Right atrium auricular region (tissue), 2 donors: ENCODE measurements at regions not wholly inside any gene's neighbourhood (a gene's known extent, or its start where the extent isn't known, plus 50 kb on each side); places are given as distances from the start of the nearest gene placed in this dataset.

Experiments used
- DNase-seq: peaks from one replicate; pipeline ENCODE4 v3.0.0-alpha.2; 2019; ENCODE audit warnings: low spot score
- H3K27ac ChIP-seq, 2 donors: fragments of 200-600 bp; sonication (generic); 1 replicate in 1 of 2; 2 replicates in 1 of 2; pipeline ENCODE4 v1.5.1; 2016 to 2019
- H3K27me3 ChIP-seq, 2 donors: fragments of 200-600 bp; sonication (generic); one replicate each; pipeline versions ENCODE4 v1.5.1 to v1.6.0; 2017 to 2019
- H3K36me3 ChIP-seq: fragments of 200-600 bp; sonication (generic); one replicate; pipeline ENCODE4 v1.5.1; 2016
- H3K4me1 ChIP-seq, 2 donors: fragments of 200-600 bp; sonication (generic); one replicate each; pipeline versions ENCODE4 v1.5.1 to v1.6.0; 2017 to 2019
- H3K4me3 ChIP-seq, 2 donors: fragments of 200-600 bp; sonication (generic); 1 replicate in 1 of 2; 2 replicates in 1 of 2; pipeline ENCODE4 v1.5.1; 2017 to 2019; ENCODE audit warnings: mild to moderate bottlenecking in 1 of 2, moderate library complexity in 1 of 2
- H3K9me3 ChIP-seq, 2 donors: fragments of 200-600 bp; sonication (generic); one replicate each; pipeline ENCODE4 v1.5.1; 2019
- CTCF ChIP-seq, 2 donors: fragments of 200-600 bp; sonication (generic); IDR thresholded peaks; one replicate each; pipeline ENCODE4 v1.5.1; 2019; ENCODE audit warnings: antibody characterized with exemption in 2 of 2

GRCh38 chr5:82416512-82416911, 138.4 kb upstream of the RPS23 start:
- Histone ChIP-seq H3K27me3 (no peaks in the 10 kb centered on the region), H3K9me3 (no peaks in the 10 kb centered on the region), H3K36me3 (no peaks in the 10 kb centered on the region), H3K4me1 (no peaks in the 10 kb centered on the region), H3K4me3 (no peak overlapping the region), H3K27ac (no peak overlapping the region)
- TF ChIP-seq CTCF (IDR thresholded peaks at IDR 0.05), result no peak
- DNase-seq, result no peak

GRCh38 chr5:82414041-82414388, 135.9 kb upstream of the RPS23 start:
- TF ChIP-seq CTCF (IDR thresholded peaks at IDR 0.05), result no peak
- H3K36me3 ChIP-seq, result no peaks in the 10 kb centered on the region

GRCh38 chr5:82413302-82414040, 135.3 kb upstream of the RPS23 start:
- H3K4me3 ChIP-seq, result no peak overlapping the region
- H3K36me3 ChIP-seq, result no peaks in the 10 kb centered on the region
- H3K27ac ChIP-seq, result no peak overlapping the region
- TF ChIP-seq CTCF (IDR thresholded peaks at IDR 0.05), result no peak
- H3K27me3 ChIP-seq, result no peaks in the 10 kb centered on the region
- H3K9me3 ChIP-seq, result no peaks in the 10 kb centered on the region
- DNase-seq, result no peak
- H3K4me1 ChIP-seq, result no peaks in the 10 kb centered on the region

More at GRCh38 chr5:82414041-82414388, 135.9 kb upstream of the RPS23 start:
- DNase-seq, result no peak
- Histone ChIP-seq H3K4me1 (no peaks in the 10 kb centered on the region), H3K27ac (no peak overlapping the region), H3K4me3 (no peak overlapping the region), H3K27me3 (no peaks in the 10 kb centered on the region), H3K9me3 (no peaks in the 10 kb centered on the region)

GRCh38 chr5:82408033-82408432, 129.9 kb upstream of the RPS23 start:
- no peaks in the 10 kb centered on the region for H3K36me3 ChIP-seq
- no peak for TF ChIP-seq CTCF (IDR thresholded peaks at IDR 0.05)
- no peak overlapping the region for H3K27ac ChIP-seq
- no peak overlapping the region for H3K4me3 ChIP-seq
- peaks cover 0 to 17% of the 10 kb centered on the region in 2 donors for H3K9me3 ChIP-seq
- DNase-seq, result no peak
- H3K27me3 ChIP-seq, result no peaks in the 10 kb centered on the region
- H3K4me1 ChIP-seq, result no peaks in the 10 kb centered on the region

GRCh38 chr5:82406205-82406773, 128.1 kb upstream of the RPS23 start:
- Histone ChIP-seq H3K27ac (peak overlapping the region in 1 of 2 donors; percentile 37), H3K4me1 (no peaks in the 10 kb centered on the region), H3K27me3 (no peaks in the 10 kb centered on the region), H3K36me3 (no peaks in the 10 kb centered on the region), H3K4me3 (no peak overlapping the region), H3K9me3 (peaks cover 0 to 17% of the 10 kb centered on the region in 2 donors)
- no peak for DNase-seq
- TF ChIP-seq CTCF (IDR thresholded peaks at IDR 0.05), result no peak
